ENCODE measurements at regions not wholly inside any gene's neighbourhood (a gene's known extent, or its start where the extent isn't known, plus 50 kb on each side); places are given as distances from the start of the nearest gene placed in this dataset.

DNA sequence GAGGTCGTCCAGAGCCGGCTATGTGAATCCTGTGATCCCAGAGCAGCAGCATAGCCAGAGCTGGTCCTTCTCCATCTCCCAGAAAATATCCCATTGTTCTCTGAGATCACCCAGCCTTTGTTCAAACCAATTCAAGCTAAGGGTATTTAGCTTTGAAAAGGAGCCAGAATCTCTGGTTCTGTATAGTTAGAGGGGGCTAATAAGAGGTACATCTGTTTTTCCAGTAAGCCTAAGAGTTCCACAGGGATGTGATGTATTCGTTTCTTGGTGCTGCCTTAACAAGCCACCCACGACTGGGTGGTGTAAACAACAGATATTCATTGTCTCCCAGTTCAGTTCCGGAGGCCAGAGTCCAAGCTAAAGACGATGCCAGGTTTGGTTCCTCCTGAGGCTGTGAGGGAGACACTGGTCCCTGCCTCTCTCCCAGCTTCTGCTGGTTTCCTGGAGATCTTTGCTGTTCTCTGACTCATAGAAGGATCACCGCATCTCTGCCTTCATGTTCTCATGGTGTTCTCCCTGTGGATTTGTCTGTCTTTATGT lies 344.8 kb downstream of the MTRR start:
- TF ChIP-seq POLR2A (IDR thresholded peaks at IDR 0.05; ENCODE audit: low read length) (no peak), GATA1 (IDR thresholded peaks at IDR 0.05; ENCODE audit: low read depth, low read length) (no peak)
- DNase-seq = no peak

DNA sequence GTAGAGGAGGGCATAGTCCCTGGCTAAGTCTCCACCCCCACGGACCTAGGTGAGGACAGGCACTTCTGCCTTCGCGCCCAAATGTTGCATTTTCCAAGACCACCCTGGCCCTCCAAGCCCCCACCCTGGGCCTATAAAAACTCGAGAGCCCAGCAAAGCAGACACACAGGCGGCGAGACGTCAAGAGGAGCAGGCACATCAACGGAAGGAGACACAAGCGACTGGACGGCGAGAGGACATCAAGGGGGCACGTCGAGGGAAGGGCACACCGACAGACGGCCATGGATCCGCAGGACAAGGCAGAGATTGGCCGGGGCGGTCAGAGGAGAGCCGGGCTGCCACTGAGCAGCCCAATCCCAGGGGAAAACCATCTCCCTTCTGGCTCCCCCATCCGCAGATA lies 348.0 kb downstream of the MTRR start:
- no peak for DNase-seq
- TF ChIP-seq POLR2A (IDR thresholded peaks at IDR 0.05; ENCODE audit: low read length) (no peak), GATA1 (IDR thresholded peaks at IDR 0.05; ENCODE audit: low read depth, low read length) (no peak)

DNA sequence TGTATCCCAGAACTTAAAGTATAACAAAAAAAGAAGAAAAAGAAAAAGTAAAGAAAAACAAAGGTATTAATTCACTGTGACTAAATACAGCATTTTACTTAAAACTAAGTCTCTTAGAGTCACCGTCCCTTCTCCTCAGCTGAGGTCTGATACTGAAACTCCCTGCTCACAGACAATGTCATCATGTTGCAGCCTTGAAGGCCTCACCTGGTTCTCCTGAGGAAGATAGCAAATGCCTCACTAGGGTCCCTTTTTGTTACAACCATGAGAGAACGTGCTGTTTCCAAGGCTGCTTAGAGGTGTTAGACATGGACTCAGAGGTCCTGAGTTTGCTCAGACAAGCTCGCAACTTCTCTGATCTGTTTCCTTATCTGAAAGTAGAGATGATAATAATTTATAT lies 357.2 kb downstream of the MTRR start:
- no peak for DNase-seq
- TF ChIP-seq GATA1 (IDR thresholded peaks at IDR 0.05; ENCODE audit: low read depth, low read length) (no peak), POLR2A (IDR thresholded peaks at IDR 0.05; ENCODE audit: low read length) (no peak)

DNA sequence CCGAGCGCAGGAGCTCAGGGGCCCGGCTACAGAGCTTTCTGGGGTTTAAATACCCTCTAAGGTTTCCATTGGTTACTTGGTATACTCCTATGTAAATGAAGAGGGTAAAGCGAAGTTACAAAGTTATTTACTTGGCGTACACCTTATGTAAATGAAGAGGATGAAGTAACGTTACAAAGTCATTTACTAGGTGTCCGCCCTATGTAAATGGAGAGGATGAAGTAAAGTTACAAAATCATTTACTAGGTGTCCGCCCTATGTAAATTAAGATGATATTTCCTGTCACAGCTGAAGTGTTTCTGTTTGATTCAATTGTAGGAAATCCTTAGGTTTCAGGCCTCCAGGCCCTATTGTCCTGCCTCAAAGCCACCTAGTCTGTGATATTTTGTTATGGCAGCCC lies 358.2 kb downstream of the MTRR start:
- DNase-seq = no peak
- no peak for TF ChIP-seq POLR2A (IDR thresholded peaks at IDR 0.05; ENCODE audit: low read length)
- TF ChIP-seq GATA1 (IDR thresholded peaks at IDR 0.05; ENCODE audit: low read depth, low read length) = no peak

DNA sequence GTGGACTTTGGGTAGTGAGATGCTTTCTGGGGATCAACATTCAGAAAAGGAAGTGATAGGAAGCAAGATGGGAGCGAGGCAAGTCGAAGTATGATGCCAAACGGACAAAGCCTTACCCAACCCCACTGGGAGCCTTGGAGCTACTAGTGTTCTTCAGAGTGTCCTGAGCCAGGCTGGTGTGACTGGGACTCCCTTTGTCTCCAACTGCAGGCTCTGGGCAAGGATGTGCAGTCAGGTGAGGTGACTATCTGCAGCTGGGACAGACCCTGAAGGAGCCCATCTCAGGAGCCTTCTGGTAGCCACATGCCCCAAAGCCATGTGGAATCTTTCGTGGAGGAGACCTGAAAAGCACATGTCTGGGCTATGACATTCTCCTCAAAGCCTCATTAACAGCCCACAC lies 360.6 kb downstream of the MTRR start:
- no peak for DNase-seq
- no peak for TF ChIP-seq GATA1 (IDR thresholded peaks at IDR 0.05; ENCODE audit: low read depth, low read length)
- no peak for TF ChIP-seq POLR2A (IDR thresholded peaks at IDR 0.05; ENCODE audit: low read length)

DNA sequence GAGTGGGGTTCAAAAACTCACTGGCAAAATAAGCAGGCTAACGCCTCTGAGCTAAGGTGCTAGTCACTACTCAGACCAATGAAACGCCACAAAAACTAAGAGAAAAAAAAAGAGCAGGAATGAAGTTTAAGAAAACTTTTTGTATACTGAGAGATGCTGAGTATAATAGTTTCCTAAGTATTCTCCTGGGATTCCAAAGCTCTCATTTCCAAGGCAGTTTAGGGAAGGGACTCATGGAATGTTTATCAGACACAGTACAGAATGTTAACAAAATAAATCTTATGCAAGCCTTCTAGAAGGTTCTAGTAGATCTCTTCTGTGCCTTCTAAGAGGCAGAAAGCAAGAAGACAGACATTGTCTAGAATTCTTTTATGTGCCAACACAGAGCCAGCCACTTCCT lies 361.9 kb downstream of the MTRR start:
- TF ChIP-seq GATA1 (IDR thresholded peaks at IDR 0.05; ENCODE audit: low read depth, low read length) (no peak), POLR2A (IDR thresholded peaks at IDR 0.05; ENCODE audit: low read length) (no peak)
- no peak for DNase-seq

DNA sequence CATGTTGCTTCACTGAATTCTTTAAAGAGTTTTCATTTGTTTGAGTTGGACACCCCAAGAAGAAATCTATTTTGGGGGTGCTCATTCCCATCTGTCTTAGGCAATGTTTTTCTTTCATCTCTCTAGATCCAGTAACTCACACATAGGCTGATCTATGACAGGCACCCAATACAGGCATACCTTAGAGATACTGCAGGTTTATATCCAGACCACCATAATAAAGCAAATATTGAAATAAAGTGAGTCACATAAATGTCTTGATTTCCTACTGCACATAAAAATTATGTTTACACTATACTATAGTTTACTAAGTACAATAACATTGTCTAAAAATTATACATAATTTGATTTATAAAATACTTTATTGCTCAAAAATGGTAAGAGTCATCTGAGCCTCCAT lies 364.5 kb downstream of the MTRR start:
- DNase-seq = no peak
- TF ChIP-seq POLR2A (IDR thresholded peaks at IDR 0.05; ENCODE audit: low read length) (no peak), GATA1 (IDR thresholded peaks at IDR 0.05; ENCODE audit: low read depth, low read length) (no peak)

DNA sequence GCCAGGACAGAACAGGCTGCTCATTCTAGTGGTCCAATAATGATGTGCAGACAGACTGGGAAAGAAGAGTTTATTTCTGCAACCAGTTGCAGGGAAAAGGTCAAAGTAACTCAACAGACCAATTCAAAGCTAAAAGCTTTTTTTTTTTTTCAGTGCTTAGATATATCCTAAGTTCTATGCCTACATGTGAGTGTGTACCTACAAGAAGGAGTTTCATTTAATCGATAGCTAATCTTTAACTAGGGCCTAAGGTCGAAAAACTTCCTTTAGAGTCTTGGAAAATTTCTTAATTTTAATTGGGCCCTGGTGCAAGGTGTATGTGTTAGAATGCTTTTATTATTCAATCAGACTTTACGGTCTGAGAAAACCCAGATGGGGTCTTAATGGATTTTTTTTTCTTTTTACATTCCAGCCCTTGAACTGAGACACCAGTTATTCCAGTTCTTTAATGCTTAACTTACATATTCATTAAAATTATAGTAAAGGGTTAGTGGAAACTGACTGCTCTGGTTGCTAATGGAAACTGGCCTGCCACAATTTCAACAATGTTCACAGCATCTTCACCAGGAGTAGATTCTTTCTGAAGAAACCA lies 365.3 kb downstream of the MTRR start:
- TF ChIP-seq GATA1 (IDR thresholded peaks at IDR 0.05; ENCODE audit: low read depth, low read length) = no peak
- no peak for TF ChIP-seq POLR2A (IDR thresholded peaks at IDR 0.05; ENCODE audit: low read length)
- DNase-seq = no peak

DNA sequence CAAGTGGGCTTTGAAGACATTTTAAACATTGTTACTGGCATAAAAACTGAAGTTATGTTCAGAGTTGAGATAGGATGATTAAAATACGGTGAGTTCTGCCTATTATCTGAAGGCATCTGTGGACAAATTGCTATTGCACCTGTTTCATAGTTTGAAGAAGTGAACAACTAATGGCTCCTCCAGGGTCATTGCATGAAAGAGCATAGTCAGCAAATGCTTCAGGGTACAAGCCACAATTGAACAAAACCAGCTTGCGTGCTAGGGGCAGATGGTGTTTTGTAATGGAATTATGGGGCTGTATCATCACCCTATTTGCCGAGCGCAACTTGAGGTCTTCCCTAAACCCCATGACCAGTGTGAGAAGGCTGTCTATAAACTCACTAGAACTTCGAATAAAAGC lies 369.1 kb downstream of the MTRR start:
- no peak for TF ChIP-seq GATA1 (IDR thresholded peaks at IDR 0.05; ENCODE audit: low read depth, low read length)
- no peak for TF ChIP-seq POLR2A (IDR thresholded peaks at IDR 0.05; ENCODE audit: low read length)
- no peak for DNase-seq

DNA sequence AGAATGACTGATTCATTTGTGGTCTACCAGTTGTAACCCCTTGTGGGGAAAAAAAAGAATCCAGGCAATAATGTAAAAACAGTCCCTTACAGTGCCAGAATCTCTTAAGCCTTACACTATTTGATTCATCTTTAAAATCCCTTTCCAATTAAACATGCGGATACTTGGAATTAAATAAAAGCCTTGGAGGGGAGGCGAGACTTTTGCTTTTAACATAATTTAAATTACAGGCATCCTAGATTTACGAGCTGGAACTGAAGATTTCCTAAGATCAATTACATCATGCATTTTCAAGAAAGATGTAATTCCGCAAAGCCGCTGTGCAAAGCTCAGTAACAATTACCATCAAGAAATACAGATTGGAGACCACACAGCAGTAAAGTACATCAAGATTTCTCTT lies 370.2 kb downstream of the MTRR start:
- no peak for TF ChIP-seq POLR2A (IDR thresholded peaks at IDR 0.05; ENCODE audit: low read length)
- DNase-seq = no peak

DNA sequence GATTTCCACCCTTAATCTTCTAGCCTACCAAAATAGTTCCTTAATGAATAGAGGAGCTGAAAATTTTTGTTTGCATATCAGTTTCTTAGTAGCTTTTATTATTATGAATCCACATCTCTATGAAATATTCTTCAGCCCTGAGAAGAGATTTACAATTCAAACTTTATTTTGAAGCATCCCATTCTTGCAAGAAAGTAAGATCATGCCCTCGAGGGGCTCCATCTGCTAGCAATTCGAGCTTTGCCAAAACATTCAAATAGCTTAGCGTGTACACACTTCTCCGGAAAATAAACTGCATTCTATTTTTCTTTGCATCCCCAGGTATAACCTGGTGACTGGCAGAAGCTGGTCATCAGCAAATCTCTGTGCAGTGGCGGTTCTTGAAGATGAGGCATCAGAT lies 370.7 kb downstream of the MTRR start:
- DNase-seq = no peak
- TF ChIP-seq POLR2A (IDR thresholded peaks at IDR 0.05; ENCODE audit: low read length) (no peak), GATA1 (IDR thresholded peaks at IDR 0.05; ENCODE audit: low read depth, low read length) (no peak)

DNA sequence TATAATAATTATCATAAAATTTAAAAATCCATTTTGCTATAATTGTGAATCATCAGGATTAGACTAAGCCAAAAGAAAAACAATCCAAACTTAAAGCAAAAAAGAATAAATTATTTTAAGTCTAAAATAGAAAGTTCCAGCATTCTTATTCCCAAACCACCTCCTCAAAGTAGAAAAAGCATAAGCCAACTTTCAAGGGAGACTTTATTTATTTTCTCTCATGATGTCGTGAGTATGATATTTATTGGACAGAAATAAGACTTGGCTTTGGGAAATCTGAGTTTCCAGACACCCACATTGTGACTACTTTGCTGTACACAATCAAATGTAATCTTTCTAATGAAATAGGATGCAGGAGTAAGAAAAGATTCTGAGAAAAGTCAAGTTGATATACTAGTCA lies 372.1 kb downstream of the MTRR start:
- TF ChIP-seq GATA1 (IDR thresholded peaks at IDR 0.05; ENCODE audit: low read depth, low read length) (no peak), POLR2A (IDR thresholded peaks at IDR 0.05; ENCODE audit: low read length) (no peak)

DNA sequence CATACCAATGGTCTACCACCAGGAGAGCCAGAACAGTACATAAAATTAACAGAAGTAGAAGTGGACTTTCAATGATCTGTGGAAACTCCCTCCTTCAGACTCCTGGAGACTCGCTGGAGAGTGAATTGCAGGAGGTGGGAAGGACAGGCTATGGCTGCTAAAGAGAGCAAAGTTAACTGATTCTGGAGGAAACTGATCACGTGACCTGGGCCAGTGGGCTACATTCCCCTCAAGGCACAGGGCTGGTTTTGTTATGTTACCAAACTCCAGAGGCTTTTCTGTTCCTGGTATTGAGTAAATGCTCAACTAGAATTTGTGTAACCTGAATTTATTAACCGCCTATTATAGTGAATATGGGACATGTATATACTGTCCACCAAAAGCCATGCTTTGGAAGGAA lies 372.6 kb downstream of the MTRR start:
- DNase-seq = no peak
- TF ChIP-seq GATA1 (IDR thresholded peaks at IDR 0.05; ENCODE audit: low read depth, low read length) (no peak), POLR2A (IDR thresholded peaks at IDR 0.05; ENCODE audit: low read length) (no peak)

More for the DNA sequence above, 372.1 kb downstream of the MTRR start:
- no peak for DNase-seq

DNA sequence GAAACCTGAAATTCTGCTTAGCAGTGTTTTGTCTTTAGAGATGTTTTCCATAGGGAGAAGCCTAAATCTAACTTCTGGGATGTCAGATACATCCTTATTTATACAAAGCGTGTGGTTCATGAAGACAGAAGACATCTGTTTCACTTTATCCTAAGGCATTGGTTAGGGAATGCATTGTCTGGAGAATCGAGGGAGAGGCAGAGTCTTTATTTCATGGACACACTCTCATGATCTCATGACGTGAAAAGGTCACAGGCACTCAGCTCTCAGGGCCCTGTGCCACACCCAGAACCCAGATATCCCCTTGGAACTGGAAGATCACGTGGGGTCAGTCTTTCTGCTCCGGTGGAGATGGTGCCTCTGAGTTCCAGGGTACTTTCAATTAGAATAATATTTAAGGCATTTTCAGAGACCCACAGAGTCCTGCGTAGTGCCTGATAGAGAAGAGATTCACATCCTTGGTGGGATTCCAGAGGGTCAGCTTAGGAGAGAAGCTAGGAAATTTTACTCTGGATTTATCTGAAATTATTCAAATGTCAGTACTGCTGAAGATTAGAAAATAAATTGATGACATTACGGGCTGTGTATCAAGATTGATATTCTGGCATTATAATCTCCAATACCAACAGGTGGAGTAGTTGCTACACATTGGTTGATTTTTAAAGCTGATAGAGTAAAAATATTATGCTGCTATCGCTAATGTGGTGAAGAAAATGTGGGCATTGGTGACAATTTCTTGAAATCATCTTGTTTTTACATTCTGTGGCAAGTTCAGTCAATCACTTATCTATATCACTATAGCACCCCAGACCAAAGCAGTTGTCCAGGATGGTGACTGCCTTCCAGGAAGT lies 378.3 kb downstream of the MTRR start:
- DNase-seq = no peak
- TF ChIP-seq GATA1 (IDR thresholded peaks at IDR 0.05; ENCODE audit: low read depth, low read length) = no peak

DNA sequence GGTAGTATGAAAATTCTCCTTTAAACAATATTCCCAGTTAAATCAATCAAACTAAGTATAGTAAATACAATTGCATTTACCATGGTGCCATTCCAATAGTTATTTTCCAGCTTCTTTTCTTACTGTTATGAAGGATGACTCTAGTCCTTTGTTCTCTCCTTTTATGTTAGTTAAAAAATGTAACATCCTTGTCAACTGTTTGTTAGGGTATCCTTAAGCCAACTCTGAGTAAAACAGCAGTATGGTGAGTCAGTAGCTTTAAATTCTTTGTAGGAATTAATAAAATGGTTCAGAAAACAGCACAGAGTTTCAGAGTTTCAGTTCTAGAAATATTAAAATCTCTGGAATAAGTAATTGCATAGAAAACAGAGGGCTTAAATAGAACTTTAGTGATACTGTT lies 384.4 kb downstream of the MTRR start:
- no peak for TF ChIP-seq POLR2A (IDR thresholded peaks at IDR 0.05; ENCODE audit: low read length)
- TF ChIP-seq GATA1 (IDR thresholded peaks at IDR 0.05; ENCODE audit: low read depth, low read length) = no peak
- DNase-seq = no peak
